HG03103 (cell line): ENCODE measurements at regions not wholly inside any gene's neighbourhood (a gene's known extent, or its start where the extent isn't known, plus 50 kb on each side); places are given as distances from the start of the nearest gene placed in this dataset.
"Not testable (repeated sequence)": the region's sequence is repeated elsewhere in the genome, so short reads cannot be mapped to it uniquely, and the experiment has no call there.

Experiments
- ATAC-seq: cut with Tn5 transposase; IDR thresholded peaks from one replicate; pipeline ENCODE4 v1.9.1; 2021; ENCODE audit warnings: low read depth; ENCODE audit not compliant: unreplicated experiment

DNA sequence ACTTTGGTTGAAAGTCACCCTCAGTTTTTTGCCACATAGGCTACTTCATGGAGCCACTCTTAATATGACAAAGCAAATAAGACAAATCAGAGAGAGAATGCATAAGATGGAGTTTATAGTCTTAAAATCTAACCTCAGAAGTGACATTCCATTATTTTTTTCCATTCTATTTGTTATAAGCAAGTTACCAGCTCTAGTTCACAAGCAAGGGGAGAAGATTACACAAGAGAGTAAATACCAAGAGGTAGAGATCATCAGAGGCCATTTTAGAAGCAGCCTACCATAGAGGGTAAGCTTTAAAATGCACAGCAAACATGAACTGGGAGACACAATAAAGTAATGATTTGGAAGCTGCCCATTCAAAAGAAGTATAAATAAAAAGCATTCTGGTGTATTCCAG, 651.3 kb upstream of the MEF2C start:
- ATAC-seq, result no peak

DNA sequence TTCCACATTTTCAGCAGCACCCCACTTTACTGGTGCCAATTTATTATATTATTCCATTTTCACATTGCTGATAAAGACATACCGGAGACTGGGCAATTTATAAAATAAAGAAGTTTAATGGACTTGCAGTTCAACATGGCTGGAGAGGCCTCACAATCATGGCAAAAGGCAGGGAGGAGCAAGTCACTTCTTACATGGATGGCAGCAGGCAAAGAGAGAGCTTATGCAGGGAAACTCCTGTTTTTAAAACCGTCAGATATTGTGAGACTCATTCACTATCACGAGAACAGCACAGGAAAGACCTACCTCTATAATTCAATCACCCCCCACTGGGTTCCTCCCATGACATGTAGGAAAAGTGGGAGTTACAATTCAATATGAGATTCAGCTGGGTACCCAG, 641.8 kb upstream of the MEF2C start:
- no peak for ATAC-seq

DNA sequence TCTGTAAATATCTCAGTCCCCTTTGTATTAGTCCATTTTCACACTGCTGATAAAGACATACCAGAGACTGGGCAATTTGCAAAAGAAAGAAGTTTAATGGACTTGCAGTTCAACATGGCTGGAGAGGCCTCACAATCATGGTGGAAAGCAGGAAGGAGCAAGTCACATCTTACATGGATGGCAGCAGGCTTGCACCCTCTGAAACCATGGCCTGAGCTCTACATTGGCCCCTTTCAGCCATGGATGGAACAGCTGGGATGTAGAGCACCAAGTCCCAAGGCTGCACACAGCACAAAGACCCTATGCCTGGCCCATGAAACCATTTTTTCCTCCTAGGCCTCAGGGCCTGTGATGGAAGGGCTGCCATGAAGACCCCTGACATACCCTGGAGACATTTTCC, 640.9 kb upstream of the MEF2C start:
- not testable (repeated sequence) for ATAC-seq

DNA sequence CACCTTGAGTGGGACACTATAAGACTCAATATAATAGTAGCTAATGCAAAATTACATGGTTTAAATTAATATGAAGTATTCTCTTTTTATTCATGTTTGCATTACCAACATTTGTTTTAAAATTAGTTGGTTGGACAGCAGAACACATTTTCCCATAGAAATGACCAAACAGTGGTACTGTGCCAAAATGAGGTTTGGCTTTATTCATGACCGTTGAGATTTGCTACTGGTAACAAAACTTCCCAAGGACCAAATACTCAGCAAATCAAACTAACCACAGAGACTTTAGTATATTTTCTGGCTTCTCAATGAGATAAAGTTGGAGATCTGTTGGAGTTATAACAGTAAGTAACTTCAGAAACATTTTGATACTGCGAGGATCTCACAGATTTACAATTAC, 637.8 kb upstream of the MEF2C start:
- ATAC-seq, result no peak

DNA sequence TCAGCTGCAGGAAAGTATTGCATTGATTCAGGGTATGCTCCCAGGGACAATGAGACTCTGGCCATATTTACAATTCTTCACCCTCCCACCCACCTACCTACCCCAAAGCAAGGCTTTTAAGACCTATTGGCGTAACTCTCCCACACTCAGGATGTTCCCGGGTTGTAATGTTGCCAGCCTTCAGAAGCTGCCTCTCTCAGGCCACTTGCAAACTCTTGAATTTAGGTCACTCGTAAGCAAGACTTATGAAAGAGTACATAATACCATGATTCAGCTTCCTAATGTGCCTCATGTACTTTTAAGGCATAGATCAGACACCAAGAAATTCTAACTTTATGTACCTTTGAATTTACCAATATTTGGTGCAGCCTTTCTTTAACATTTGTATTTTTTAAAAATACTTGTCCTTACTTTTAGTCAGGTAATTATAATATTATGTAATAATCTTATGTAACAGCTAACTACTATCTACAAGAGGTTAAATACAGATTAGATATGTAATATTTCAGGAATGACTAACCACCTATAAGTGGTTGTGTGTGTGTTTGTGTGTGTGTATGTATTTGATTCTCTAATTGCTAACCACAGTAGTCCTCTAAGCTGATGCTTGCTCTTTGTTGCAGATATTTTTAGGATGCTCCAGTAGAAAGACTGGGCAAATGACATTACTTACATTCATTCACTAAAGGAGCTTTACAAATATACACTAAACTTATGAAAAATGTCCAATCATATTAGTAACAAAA, 630.5 kb upstream of the MEF2C start:
- ATAC-seq, result no peak

DNA sequence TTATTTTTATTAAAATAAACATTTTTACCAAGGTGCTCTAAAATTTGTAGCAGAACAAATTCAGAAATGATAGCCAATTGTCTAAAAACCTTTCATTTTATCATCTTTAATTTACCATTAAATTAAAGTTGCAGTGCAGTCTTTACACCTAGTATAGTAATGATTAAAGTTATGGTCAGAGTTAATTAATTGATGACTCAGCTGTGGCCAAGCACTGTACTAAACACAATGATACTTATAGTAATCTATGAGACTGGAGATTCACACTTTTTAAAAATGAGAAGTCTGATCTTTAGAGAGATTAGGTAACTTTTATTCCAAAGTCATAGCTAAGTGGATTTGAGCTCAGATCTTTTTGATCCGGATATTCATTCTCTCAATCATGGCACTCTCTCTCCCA, 621.1 kb upstream of the MEF2C start:
- no peak for ATAC-seq

DNA sequence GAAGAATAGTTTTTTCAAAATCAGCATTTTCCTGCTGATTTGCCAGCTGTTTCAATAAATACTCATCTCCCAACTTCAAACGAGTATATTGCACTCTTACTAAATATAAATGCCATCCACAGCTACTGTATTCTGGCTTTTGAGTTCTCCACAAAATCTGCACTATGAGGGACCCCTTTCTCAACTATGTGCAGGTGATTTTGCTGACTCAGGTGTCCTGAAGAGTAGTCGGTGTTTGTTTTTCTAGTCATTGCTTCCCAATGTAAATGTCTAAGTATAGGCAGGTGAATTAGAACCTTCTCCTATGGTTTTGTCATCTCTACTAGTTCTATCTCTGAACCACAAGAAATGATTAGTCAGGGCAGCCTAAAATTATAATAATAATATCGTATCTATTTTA, 616.8 kb upstream of the MEF2C start:
- ATAC-seq, result no peak

DNA sequence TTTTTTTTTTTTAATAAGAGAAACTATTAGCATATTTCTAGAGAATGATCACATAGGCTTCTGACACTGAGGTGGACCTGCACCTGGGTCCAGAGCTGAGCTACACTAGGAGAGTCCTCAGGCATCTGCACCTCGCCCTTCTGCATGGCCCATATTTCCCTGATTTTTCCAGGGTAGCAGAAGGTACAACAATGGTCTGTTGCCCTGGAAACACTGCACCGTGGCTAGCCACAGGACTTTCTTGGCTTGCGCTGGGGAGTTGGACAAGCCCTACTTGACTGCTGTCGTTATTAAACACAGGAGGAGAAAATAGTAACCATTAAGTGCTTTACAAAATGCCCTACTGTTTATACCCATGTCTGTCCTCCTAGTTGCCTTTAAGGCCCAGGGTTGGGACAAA, 615.7 kb upstream of the MEF2C start:
- no peak for ATAC-seq

DNA sequence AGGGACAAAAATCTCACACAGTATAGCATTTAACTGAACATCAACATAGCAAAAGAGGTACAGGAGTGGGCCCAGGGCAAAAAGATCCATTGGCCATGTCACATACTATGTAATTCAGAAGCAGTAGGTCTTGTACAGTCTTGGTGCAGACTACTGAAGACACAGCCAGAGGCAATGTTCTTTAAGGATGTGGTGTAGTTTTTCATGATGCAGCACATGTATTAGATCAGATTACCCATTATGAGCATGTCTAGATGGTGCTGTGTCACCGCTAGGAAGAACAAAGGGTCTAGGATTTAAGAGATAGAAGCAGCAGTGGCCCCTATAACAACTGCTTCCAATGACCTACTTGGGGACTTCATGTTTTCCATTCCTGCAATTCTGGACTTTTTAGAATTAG, 610.4 kb upstream of the MEF2C start:
- no peak for ATAC-seq

DNA sequence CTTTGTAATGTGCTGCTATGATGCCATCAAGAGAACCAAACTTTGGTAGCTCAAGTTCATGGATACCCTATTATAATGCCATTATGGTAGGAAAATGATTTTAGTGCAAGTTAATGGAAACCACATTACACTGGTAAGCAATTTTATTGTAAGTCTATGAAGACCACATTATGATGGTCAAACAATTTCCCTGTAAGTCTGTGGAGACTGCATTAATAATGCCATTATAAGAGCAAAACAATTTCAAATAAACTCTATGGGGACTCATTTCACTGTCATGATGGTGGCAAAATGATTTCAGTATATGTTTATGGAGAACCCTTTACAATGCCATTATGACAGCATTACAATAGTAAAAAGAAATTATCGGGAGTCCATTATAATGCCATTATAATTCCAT, 602.0 kb upstream of the MEF2C start:
- no peak for ATAC-seq

DNA sequence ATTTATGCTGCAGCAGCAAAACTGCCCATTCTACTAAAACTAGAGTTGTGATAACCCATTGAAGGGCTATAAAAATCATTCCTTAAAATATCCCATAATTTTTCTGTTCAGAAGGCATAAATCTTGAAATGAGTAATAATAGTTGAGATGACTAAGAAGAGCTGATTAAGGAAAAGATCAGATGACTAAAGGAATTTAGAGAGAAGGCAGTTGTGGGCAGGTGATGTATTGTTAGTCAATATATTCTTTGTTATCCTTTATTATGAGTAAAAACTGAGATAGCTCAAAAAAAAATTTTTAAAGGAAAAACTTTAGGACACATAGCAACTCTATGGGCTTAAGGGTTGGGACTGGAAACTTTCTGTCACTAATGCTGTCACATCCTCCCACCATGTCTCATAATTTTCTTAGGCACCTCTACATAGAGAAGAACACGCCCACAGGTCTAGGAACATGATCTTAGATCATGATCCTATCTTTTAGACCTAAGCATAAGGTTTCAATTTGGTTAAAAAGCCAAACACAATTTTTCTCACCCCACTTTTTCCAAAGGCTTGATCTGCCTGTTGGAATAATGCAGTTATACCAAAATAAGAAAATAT, 597.5 kb upstream of the MEF2C start:
- no peak for ATAC-seq

DNA sequence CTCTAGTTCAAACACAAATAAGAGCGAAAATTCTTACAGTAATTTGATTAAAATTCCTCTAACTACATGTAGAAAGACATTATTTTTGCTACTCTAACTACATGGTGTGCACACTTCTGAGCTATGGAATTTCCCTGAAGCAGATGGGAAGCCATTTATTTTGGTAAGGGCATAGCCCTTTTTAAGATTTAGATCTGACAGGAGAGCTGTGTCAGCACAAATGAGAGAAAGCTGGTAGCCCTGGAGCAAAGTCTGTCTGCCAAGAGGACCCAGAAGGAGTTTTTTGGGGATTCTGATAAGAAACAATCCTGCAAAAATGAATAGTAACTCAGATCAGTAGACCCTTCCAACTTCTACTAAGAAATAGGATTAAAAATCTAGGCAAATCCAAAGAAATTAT, 595.9 kb upstream of the MEF2C start:
- no peak for ATAC-seq

DNA sequence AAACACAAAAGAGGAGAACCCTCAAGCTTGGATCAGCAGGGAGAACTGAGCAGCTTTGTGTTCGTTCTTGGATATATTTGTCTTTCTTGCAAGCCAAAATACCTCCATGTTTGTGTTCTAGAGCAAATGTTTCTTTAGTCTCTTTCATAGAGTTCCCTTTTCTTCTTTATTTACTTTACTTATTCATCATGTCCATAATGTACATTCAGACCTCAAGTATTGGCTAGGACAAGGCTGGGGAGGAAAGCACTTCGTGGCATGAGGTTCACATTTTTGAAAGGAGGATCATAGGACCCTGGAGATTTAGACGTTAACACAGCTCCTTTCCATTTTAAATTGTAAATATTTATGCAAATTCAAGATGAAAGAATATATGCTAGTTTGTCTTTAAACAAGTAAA, 590.2 kb upstream of the MEF2C start:
- no peak for ATAC-seq

DNA sequence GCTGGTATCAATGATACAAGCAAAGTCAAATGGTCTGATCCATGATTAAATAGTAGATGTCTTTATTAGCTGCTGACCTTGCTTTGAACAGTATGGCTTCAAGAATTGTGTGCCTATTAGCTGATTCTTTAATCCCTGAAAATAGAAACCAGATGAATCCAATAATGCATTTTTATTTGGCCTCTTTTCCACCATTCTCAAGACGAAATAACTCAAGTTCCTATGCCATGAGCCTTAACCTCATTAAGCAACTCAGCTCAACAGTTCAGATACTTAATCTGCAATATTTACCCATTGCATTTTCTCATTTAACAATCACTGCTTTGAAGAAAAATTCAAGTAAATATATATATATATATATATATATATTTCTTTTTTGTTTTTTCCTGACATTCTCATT, 588.6 kb upstream of the MEF2C start:
- no peak for ATAC-seq

DNA sequence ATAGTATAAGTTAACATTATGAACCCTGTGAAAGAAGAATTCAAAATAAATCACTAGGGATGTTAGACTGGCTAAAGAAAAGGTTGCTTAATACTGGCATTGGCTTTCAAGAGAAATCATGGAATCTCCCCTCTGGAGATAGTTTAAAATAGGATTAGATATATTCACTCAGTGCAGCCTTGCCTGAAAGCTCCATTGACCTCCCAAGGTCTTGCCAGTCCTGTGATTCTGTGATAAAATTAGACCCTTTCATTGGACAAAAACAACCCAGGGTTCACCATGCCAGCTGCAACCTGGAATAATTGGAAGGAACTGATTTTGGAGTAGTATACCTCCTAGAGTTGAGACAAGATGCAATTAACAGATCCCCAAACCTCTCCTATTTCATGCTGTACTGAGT, 588.1 kb upstream of the MEF2C start:
- ATAC-seq, result no peak

DNA sequence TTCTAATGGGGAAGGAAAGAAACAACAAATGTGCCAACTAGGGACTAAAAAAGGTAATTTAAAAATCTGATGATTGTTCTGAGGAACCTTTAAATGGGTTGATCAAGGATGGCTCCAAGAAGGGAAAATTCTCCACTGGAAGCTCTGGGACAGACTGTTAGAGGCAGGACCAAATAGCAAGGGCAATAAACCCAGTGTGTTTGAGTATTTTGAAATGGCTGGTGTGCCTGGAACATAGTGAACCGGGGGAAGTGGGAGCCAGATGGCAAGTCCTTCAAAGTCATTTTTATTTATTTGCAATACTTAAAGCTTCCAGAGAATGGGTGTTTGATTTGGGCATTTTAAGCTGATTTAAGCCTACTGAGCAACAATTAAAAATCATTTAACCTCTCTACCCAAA, 587.7 kb upstream of the MEF2C start:
- no peak for ATAC-seq

DNA sequence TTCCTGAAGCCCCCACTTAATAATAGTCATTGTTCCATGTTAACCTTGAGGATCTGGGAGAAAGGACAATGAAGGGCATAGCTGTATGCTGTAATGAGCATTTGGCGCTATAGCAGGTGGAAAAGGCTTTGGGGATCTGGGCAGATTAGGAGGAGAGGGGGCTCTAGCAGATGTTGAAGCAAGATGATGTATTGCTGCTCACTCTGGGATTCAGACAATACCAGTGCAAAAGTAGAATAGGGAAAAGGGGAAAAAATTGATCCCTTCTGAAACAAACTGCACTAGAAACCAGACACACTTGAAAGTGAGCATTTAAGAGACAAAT, 575.3 kb upstream of the MEF2C start:
- no peak for ATAC-seq

DNA sequence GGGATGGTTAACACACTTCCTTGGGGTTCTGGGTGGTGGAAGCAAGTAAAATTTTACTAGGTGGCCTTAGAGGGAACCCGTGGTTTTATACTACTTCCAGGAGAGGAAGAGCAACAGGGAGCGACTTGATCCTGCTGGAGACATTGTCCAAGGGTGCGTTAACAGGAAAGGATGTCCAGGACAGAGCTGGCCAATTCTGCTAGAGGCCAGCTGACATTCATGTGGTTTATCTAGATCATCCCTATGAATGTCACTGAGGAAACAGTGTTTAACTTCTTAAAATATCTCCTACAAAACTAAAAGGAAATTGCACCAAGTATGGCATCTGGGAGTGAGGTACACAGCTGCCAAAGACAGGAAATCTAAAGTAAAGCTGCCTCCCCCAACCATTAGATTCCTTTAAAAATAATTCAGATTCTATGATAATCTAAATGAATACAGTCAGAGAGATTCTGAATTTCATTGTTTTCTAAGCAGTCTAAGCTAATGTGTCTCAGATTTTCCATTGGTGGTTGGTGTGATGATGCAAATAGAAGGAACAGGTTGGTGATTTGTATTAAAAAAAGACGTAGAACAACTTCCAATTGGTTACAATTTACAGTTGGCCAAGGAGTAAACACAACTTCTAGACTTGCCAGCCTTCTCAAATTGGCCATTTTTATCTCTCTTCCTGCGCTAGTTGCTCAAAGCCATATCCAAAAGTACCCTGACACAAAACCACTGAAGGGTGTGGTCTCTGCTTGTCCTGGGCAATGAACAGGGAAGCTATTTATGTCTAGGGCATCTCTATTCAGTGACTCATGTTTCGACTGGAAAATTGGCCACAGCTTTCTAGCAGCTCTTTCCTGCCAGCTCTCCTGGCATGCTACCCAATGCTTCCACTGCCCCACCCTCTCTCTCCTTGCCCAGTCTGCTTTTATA, 574.7 kb upstream of the MEF2C start:
- ATAC-seq, result no peak

DNA sequence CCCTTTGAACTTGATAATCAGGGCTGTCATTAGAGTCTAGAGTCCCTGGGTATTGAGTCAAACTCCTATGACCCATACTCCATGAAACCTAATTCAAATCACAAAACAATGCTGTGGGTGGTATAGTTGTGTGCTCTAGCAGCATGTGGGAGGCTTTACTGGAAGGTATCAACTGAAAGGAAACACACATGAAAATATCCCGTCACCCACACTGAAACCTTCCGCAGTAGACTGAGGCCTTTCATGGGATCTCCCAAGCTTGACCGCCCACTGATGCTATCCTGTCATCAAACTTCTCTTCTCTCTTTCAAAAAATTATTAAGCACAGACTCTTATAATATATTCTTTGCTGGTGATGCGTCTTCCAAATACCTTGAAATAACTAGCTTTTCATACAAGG, 569.1 kb upstream of the MEF2C start:
- no peak for ATAC-seq

DNA sequence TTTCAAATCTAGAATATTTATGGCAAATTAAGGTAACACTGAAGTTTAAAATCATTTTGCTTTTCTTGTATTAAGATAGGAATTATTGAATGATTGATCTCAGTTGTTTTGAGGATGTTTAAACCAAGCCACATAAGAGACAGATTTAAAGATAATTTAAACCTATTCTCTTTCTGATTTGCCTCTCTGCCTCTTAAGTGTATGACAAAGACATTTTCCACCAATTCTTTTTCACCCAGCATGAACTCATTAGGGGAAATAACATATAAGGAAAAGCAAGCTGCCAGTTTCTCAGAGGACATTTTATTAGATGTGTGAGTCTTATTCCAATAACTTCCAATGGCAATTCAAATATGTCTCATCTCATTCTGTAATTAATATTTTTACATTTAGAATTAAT, 568.3 kb upstream of the MEF2C start:
- ATAC-seq, result no peak

DNA sequence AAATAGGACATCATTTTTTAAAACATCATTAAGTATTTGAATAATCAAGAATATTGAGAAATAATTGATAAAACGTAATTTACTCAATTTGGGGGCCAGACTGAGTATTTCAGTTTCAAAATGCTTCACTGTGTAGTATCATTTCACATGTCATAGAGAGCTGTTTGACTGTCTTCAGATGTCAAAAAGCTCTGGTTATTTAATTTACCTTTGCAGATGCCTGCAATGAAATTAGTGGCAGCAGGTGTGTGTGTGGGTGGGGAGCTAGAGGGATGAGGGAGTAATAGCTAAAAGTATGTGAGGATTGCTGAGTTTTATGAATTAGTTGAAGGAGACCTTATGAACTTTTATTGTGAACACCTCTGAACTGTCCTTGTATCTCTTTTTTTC, 567.2 kb upstream of the MEF2C start:
- ATAC-seq, result no peak
